Left ventricle myocardium inferior (tissue), 1 donor: ENCODE measurements at regions not wholly inside any gene's neighbourhood (a gene's known extent, or its start where the extent isn't known, plus 50 kb on each side); places are given as distances from the start of the nearest gene placed in this dataset.

Experiments
- DNase-seq: peaks from one replicate; pipeline ENCODE4 v3.0.0-alpha.2; 2020
- H3K27ac ChIP-seq: fragments of 200-600 bp; replicated peaks from 2 replicates; pipeline ENCODE4 v1.8.0; 2021
- H3K27me3 ChIP-seq: fragments of 200-600 bp; 2 replicates; pipeline ENCODE4 v1.8.0; 2021; ENCODE audit warnings: low read depth
- H3K36me3 ChIP-seq: fragments of 200-600 bp; 2 replicates; pipeline ENCODE4 v1.8.0; 2021
- H3K4me1 ChIP-seq: fragments of 200-600 bp; 2 replicates; pipeline ENCODE4 v1.8.0; 2021
- H3K4me3 ChIP-seq: fragments of 200-600 bp; 2 replicates; pipeline ENCODE4 v1.8.0; 2021; ENCODE audit warnings: mild to moderate bottlenecking, moderate library complexity
- H3K9me3 ChIP-seq: fragments of 200-600 bp; replicated peaks from 2 replicates; pipeline ENCODE4 v1.8.0; 2021
- intact Hi-C: fragments of 100-400 bp; cut with micrococcal nuclease; formaldehyde crosslinking; loops from one replicate; pipeline ENCODE4 v1.11.0; 2022
- TF ChIP-seq, protein P1 (sequence below): fragments of 200-600 bp; IDR thresholded peaks from 2 replicates; pipeline ENCODE4 v1.8.0; 2021; ENCODE audit warnings: antibody characterized with exemption, mild to moderate bottlenecking, borderline replicate concordance
- donor health status: DM: no; HTN: yes; CAD: no; lungs with severe emphysema.

GRCh38 chr5:120231563-120231962 lies 232.5 kb upstream of the PRR16 start:
- H3K36me3 ChIP-seq, result no peaks in the 10 kb centered on the region
- no peak overlapping the region for H3K4me3 ChIP-seq
- no peak overlapping the region for H3K27ac ChIP-seq
- no peaks in the 10 kb centered on the region for H3K4me1 ChIP-seq
- intact Hi-C loops, result no loop called here
- TF ChIP-seq, protein P1, sequence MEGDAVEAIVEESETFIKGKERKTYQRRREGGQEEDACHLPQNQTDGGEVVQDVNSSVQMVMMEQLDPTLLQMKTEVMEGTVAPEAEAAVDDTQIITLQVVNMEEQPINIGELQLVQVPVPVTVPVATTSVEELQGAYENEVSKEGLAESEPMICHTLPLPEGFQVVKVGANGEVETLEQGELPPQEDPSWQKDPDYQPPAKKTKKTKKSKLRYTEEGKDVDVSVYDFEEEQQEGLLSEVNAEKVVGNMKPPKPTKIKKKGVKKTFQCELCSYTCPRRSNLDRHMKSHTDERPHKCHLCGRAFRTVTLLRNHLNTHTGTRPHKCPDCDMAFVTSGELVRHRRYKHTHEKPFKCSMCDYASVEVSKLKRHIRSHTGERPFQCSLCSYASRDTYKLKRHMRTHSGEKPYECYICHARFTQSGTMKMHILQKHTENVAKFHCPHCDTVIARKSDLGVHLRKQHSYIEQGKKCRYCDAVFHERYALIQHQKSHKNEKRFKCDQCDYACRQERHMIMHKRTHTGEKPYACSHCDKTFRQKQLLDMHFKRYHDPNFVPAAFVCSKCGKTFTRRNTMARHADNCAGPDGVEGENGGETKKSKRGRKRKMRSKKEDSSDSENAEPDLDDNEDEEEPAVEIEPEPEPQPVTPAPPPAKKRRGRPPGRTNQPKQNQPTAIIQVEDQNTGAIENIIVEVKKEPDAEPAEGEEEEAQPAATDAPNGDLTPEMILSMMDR, result no peak
- no peaks in the 10 kb centered on the region for H3K27me3 ChIP-seq
- DNase-seq, result no peak
- peaks cover 19% of the 10 kb centered on the region for H3K9me3 ChIP-seq

DNA sequence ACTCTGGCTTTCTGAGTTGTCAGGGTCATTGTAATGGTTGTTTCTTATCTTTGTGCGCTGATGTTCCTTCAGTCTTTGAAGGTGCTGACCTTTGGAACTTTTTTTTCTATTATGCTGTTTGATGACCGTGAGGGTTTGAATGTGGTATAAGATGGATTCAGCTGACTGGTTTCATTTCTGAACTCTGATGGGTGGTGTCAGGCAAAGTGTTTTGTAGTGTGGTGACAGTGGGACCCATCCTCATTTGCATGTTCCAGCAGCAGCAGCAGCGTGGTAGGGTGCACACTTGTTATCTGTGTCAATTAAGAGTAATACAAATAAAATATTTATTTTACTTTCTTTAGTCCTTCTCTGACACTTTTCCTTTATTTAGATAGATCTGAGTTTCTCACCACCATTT lies 227.7 kb upstream of the PRR16 start:
- no peak for DNase-seq
- Histone ChIP-seq H3K27me3 (no peaks in the 10 kb centered on the region), H3K36me3 (no peaks in the 10 kb centered on the region), H3K4me1 (no peaks in the 10 kb centered on the region), H3K9me3 (peaks cover 19% of the 10 kb centered on the region), H3K27ac (no peak overlapping the region), H3K4me3 (no peak overlapping the region)
- intact Hi-C loops, result no loop called here
- TF ChIP-seq, protein P1, result no peak

DNA sequence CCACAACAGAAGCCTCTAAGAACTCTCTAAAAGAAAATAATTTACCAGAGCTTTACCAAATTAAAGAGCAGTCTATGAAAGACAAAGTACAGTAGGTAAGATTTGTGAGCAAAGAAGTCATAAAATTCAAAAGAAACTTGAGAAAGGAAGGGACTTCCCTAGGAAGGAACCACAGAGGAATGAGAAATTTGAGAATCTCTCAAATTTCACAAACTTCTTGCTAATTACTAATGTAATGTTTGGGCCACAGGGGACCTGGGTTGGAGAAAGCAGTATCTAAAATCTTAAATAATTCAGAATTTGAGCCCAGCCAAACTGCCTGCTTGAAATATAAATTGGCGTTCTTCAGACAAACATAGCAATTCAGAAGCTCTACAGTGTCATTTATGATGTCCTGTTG lies 225.0 kb upstream of the PRR16 start:
- intact Hi-C loops, result no loop called here
- Histone ChIP-seq H3K27me3 (no peaks in the 10 kb centered on the region), H3K4me3 (no peak overlapping the region), H3K9me3 (peaks cover 13% of the 10 kb centered on the region), H3K27ac (no peak overlapping the region), H3K4me1 (no peaks in the 10 kb centered on the region), H3K36me3 (no peaks in the 10 kb centered on the region)
- TF ChIP-seq, protein P1, result no peak
- DNase-seq, result no peak

DNA sequence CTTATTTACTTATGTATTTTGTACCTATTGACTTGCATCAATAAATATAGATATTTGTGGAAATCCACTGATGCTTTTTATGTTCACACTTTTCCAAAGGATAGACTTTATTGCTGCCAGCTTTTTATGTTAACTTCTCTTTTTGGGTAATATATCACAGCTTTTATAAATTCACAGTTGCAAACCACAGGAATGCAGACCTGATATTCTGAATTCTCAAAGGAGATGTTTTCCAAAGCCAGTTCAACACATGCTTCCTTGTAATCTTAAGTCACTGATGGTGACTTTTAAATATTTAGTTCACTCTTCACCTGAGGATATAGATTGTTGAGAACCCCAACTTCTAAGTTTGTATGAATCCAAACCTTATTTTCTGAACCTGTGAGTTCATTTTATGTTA lies 223.4 kb upstream of the PRR16 start:
- intact Hi-C loops, result no loop called here
- H3K27ac ChIP-seq, result no peak overlapping the region

GRCh38 chr5:120241400-120241799 lies 222.7 kb upstream of the PRR16 start:
- TF ChIP-seq, protein P1, result no peak
- no peak overlapping the region for H3K27ac ChIP-seq
- no peak overlapping the region for H3K4me3 ChIP-seq
- no peaks in the 10 kb centered on the region for H3K36me3 ChIP-seq
- DNase-seq, result no peak
- intact Hi-C loops, result no loop called here
- no peaks in the 10 kb centered on the region for H3K4me1 ChIP-seq
- no peaks in the 10 kb centered on the region for H3K27me3 ChIP-seq
- H3K9me3 ChIP-seq, result peaks cover under 1% of the 10 kb centered on the region

More for the DNA sequence above, 223.4 kb upstream of the PRR16 start:
- no peaks in the 10 kb centered on the region for H3K27me3 ChIP-seq
- peaks cover 5% of the 10 kb centered on the region for H3K9me3 ChIP-seq
- TF ChIP-seq, protein P1, result no peak
- no peak for DNase-seq
- no peaks in the 10 kb centered on the region for H3K36me3 ChIP-seq
- H3K4me1 ChIP-seq, result no peaks in the 10 kb centered on the region
- H3K4me3 ChIP-seq, result no peak overlapping the region

DNA sequence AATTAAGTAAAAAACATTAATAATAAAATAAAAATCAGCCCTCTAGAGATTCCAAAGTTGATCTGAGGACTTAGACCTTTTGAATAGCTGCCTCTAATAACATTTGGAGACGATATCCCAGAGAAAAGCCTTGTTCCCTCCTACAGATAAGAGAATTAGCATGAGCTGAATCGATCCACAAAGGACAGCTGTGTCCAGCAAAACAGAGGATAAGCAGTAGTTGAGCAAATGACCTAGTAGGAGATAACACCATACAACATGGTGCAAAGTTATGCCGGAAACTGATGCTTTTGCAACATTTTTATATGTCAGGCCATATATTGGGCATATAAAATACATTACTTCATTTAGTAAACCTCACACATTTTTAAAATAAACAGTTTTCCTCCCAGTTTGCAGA lies 212.2 kb upstream of the PRR16 start:
- DNase-seq, result no peak
- H3K27ac ChIP-seq, result no peak overlapping the region
- no peaks in the 10 kb centered on the region for H3K27me3 ChIP-seq
- no peak overlapping the region for H3K4me3 ChIP-seq
- intact Hi-C loops, result no loop called here
- no peaks in the 10 kb centered on the region for H3K4me1 ChIP-seq
- no peaks in the 10 kb centered on the region for H3K36me3 ChIP-seq
- H3K9me3 ChIP-seq, result no peaks in the 10 kb centered on the region
- TF ChIP-seq, protein P1, result no peak
